IMR-90 (cell line): ENCODE measurements at regions not wholly inside any gene's neighbourhood (a gene's known extent, or its start where the extent isn't known, plus 50 kb on each side); places are given as distances from the start of the nearest gene placed in this dataset.

ENCODE experiments used
- ATAC-seq: fragments of 200-7000 bp; cut with Tn5 transposase; 2 replicates; pipeline ENCODE4 v1.9.1; 2020; ENCODE audit warnings: low read depth, mild to moderate bottlenecking, moderate library complexity
- BruUV-seq: library from RNA; stranded (reverse); fragments of 400-500 nt; replicated peaks from 2 replicates; lab custom pipeline; 2021; lab: Mats Ljungman, UMichigan
- CTCF ChIA-PET: fragments of 300-600 bp; formaldehyde crosslinking; extraction: SDS; loops from one replicate; lab custom pipeline; 2021; ENCODE audit warnings: antibody characterized with exemption; lab: Yijun Ruan, JAX
- POLR2A ChIA-PET: fragments of 300-600 bp; sonication (Branson Sonifier 250); formaldehyde crosslinking; loops from one replicate; lab custom pipeline; 2022; ENCODE audit warnings: antibody characterized with exemption; ENCODE audit not compliant: unreplicated experiment; lab: Charles Lee
- DNase-seq: peaks from one replicate; pipeline ENCODE4 v3.0.0; 2013
- H2AFZ ChIP-seq: replicated peaks from 2 replicates; pipeline ENCODE3; 2013; ENCODE audit warnings: low read length, mild to moderate bottlenecking; ENCODE audit not compliant: poor library complexity
- H2AK5ac ChIP-seq: 2 replicates; pipeline ENCODE4 v1.6.1; 2013; ENCODE audit warnings: low read depth, low read length, inconsistent platforms
- H2AK9ac ChIP-seq: replicated peaks from 2 replicates; pipeline ENCODE3; 2013; ENCODE audit warnings: mild to moderate bottlenecking, low read depth, low read length, moderate library complexity; ENCODE audit not compliant: poor library complexity
- H2BK120ac ChIP-seq: 2 replicates; pipeline ENCODE4 v1.6.1; 2013; ENCODE audit warnings: low read depth, low read length, inconsistent platforms
- H2BK15ac ChIP-seq: 3 replicates; pipeline ENCODE4 v1.6.1; 2013; ENCODE audit warnings: low read depth, low read length, inconsistent platforms
- H2BK20ac ChIP-seq: 2 replicates; pipeline ENCODE4 v1.6.1; 2013; ENCODE audit warnings: low read depth, mild to moderate bottlenecking, inconsistent platforms, low read length, moderate library complexity
- H2BK5ac ChIP-seq: 2 replicates; pipeline ENCODE4 v1.6.1; 2013; ENCODE audit warnings: mild to moderate bottlenecking, low read depth, low read length, inconsistent platforms; ENCODE audit not compliant: poor library complexity, severe bottlenecking
- H3K14ac ChIP-seq: replicated peaks from 2 replicates; pipeline ENCODE4 v1.6.1; 2013; ENCODE audit warnings: low read depth, low read length, inconsistent platforms
- H3K18ac ChIP-seq: 2 replicates; pipeline ENCODE4 v1.6.1; 2013; ENCODE audit warnings: low read depth, low read length, control low read depth
- H3K23ac ChIP-seq: 2 replicates; pipeline ENCODE4 v1.6.1; 2013; ENCODE audit warnings: low read depth, low read length, inconsistent platforms
- H3K27ac ChIP-seq: 2 replicates; pipeline ENCODE4 v1.5.1; 2013; ENCODE audit warnings: mild to moderate bottlenecking, control low read depth, low read length; ENCODE audit not compliant: insufficient read depth
- H3K27me3 ChIP-seq: 2 replicates; pipeline ENCODE4 v1.6.1; 2013; ENCODE audit warnings: low read length; ENCODE audit not compliant: control insufficient read depth, insufficient read depth
- H3K36me3 ChIP-seq: 2 replicates; pipeline ENCODE4 v1.6.1; 2013; ENCODE audit warnings: low read length, mixed read lengths; ENCODE audit not compliant: control insufficient read depth, insufficient read depth
- H3K4ac ChIP-seq: 2 replicates; pipeline ENCODE4 v1.6.1; 2013; ENCODE audit warnings: low read depth, low read length, inconsistent platforms
- H3K4me1 ChIP-seq: 2 replicates; pipeline ENCODE4 v1.6.1; 2013; ENCODE audit warnings: low read length, mixed read lengths; ENCODE audit not compliant: control insufficient read depth, insufficient read depth
- H3K4me2 ChIP-seq: 2 replicates; pipeline ENCODE4 v1.6.1; 2013; ENCODE audit warnings: low read depth, mild to moderate bottlenecking, control low read depth, low read length, moderate library complexity
- H3K4me3 ChIP-seq: 2 replicates; pipeline ENCODE4 v1.5.1; 2013; ENCODE audit warnings: low read depth, mild to moderate bottlenecking, control low read depth, low read length, moderate library complexity; ENCODE audit not compliant: insufficient read depth
- H3K56ac ChIP-seq: 2 replicates; pipeline ENCODE4 v1.6.1; 2013; ENCODE audit warnings: low read length, inconsistent platforms; ENCODE audit not compliant: insufficient read depth; ENCODE audit errors: extremely low read depth
- H3K79me1 ChIP-seq, 2 experiments: 2 replicates each; pipeline ENCODE4 v1.6.1; 2013; ENCODE audit warnings: low read length in 2 of 2, inconsistent platforms in 1 of 2, low read depth in 1 of 2
- H3K9ac ChIP-seq: 2 replicates; pipeline ENCODE4 v1.6.1; 2013; ENCODE audit warnings: low read depth, low read length, control low read depth
- H3K9me1 ChIP-seq: 2 replicates; pipeline ENCODE4 v1.6.1; 2013; ENCODE audit warnings: low read length, inconsistent platforms; ENCODE audit not compliant: insufficient read depth
- H3K9me3 ChIP-seq: 2 replicates; pipeline ENCODE4 v1.6.1; 2013; ENCODE audit warnings: low read length; ENCODE audit not compliant: control insufficient read depth, insufficient read depth
- H4K20me1 ChIP-seq: 2 replicates; pipeline ENCODE4 v1.6.1; 2013; ENCODE audit warnings: low read length, inconsistent platforms; ENCODE audit not compliant: insufficient read depth
- H4K5ac ChIP-seq: 2 replicates; pipeline ENCODE4 v1.6.1; 2013; ENCODE audit warnings: mild to moderate bottlenecking, low read depth, low read length, control low read depth
- H4K8ac ChIP-seq, 2 experiments: 2 replicates each; pipeline ENCODE4 v1.6.1; 2013; ENCODE audit warnings: low read depth in 2 of 2, low read length in 2 of 2, control low read depth in 1 of 2, inconsistent platforms in 1 of 2
- H4K91ac ChIP-seq: 2 replicates; pipeline ENCODE4 v1.6.1; 2013; ENCODE audit warnings: low read depth, low read length, inconsistent platforms; ENCODE audit not compliant: insufficient read depth
- BHLHE40 ChIP-seq: fragments of 150-350 bp; IDR thresholded peaks from 2 replicates; pipeline ENCODE4 v1.6.1; 2016; ENCODE audit warnings: mild to moderate bottlenecking, low read depth, low read length
- CHD1 ChIP-seq: IDR thresholded peaks from 2 replicates; pipeline ENCODE4 v1.6.1; 2012; ENCODE audit warnings: low read depth, low read length, improper control_type of control experiment
- CTCF ChIP-seq: conservative IDR thresholded peaks from 2 replicates; pipeline ENCODE4 v1.5.1; 2012; ENCODE audit warnings: mild to moderate bottlenecking, low read depth, low read length, improper control_type of control experiment
- NFE2L2 ChIP-seq: fragments of 150-350 bp; IDR thresholded peaks from 2 replicates; pipeline ENCODE4 v1.6.1; 2016; ENCODE audit warnings: low read depth, mild to moderate bottlenecking, low read length
- POLR2A ChIP-seq: IDR thresholded peaks from 2 replicates; pipeline ENCODE4 v1.6.1; 2012; ENCODE audit warnings: mild to moderate bottlenecking, low read depth, low read length
- RAD21 ChIP-seq: IDR thresholded peaks from 2 replicates; pipeline ENCODE4 v1.6.1; 2012; ENCODE audit warnings: low read length, improper control_type of control experiment
- SMC3 ChIP-seq: fragments of 150-350 bp; IDR thresholded peaks from 2 replicates; pipeline ENCODE4 v1.6.1; 2016; ENCODE audit warnings: low read depth, mild to moderate bottlenecking, antibody characterized with exemption, low read length, moderate library complexity
- USF2 ChIP-seq: fragments of 150-350 bp; IDR thresholded peaks from 2 replicates; pipeline ENCODE4 v1.6.1; 2017; ENCODE audit warnings: mild to moderate bottlenecking, antibody characterized with exemption, low read length, low read depth
- WGBS, 2 experiments: methylation state at CpG; one replicate each; pipeline versions ENCODE4 v1.1.5 to v1.1.7; 2013; ENCODE audit warnings: missing lambda C conversion rate in 2 of 2; ENCODE audit not compliant: insufficient read length in 1 of 2; ENCODE audit errors: extremely low coverage in 2 of 2; 5-methylcytosine and 5-hydroxymethylcytosine counted together
- dilution Hi-C: fragments of 300-500 bp; cut with HindIII; formaldehyde crosslinking; loops from one replicate; pipeline ENCODE4 v1.14.3; 2018; ENCODE audit warnings: low sequenced_read_pairs; ENCODE audit not compliant: unreplicated experiment
- in situ Hi-C: fragments of 300-500 bp; cut with MboI; formaldehyde crosslinking; loops from 3 replicates; pipeline ENCODE4 v1.14.3; 2019; ENCODE audit warnings: low sequenced_read_pairs, inconsistent platforms, mixed read lengths
- intact Hi-C: fragments of 100-400 bp; cut with micrococcal nuclease; formaldehyde crosslinking; loops from 2 replicates; pipeline ENCODE4 v1.10.0; 2022

GRCh38 chr10:44167752-44168151 is 217.1 kb downstream of the CXCL12 start:
- H3K4me3 ChIP-seq: no peak overlapping the region
- DNase-seq: no peak
- TF ChIP-seq NFE2L2: no peak
- no peak for TF ChIP-seq CTCF
- no peak for TF ChIP-seq RAD21
- no peak for TF ChIP-seq USF2
- TF ChIP-seq CHD1: no peak
- TF ChIP-seq POLR2A: no peak
- TF ChIP-seq BHLHE40: no peak
- TF ChIP-seq SMC3: no peak
- no peaks in the 10 kb centered on the region for H3K4me1 ChIP-seq
- no peak overlapping the region for H2AK5ac ChIP-seq
- no peak overlapping the region for H3K56ac ChIP-seq
- dilution Hi-C loops: no loop called here
- no peak overlapping the region for H4K91ac ChIP-seq
- H4K5ac ChIP-seq: no peak overlapping the region
- H3K27ac ChIP-seq: no peak overlapping the region
- in situ Hi-C loops: no loop called here
- no TSS peak for BruUV-seq
- intact Hi-C loops: no loop called here
- H3K79me1 ChIP-seq: no peaks in the 10 kb centered on the region
- H2AK9ac ChIP-seq: no peak overlapping the region
- no peak overlapping the region for H2BK5ac ChIP-seq
- H3K9ac ChIP-seq: no peak overlapping the region
- no peaks in the 10 kb centered on the region for H3K9me1 ChIP-seq
- H4K8ac ChIP-seq: no peak overlapping the region
- H4K20me1 ChIP-seq: no peaks in the 10 kb centered on the region
- no peak overlapping the region for H3K18ac ChIP-seq
- H3K14ac ChIP-seq: no peak overlapping the region
- H3K4me2 ChIP-seq: no peak overlapping the region
- no peak overlapping the region for H3K23ac ChIP-seq
- H3K27me3 ChIP-seq: peaks cover 16% of the 10 kb centered on the region
- whole genome bisulfite sequencing, 2 experiments: 67% methylated on average over 3 of the region's 6 CpGs; no CpG with 5 or more reads in 1 of the 2 experiments
- no peak for ATAC-seq
- CTCF ChIA-PET: no interaction called here
- no peak overlapping the region for H2BK20ac ChIP-seq
- H3K36me3 ChIP-seq: no peaks in the 10 kb centered on the region
- no peak overlapping the region for H3K4ac ChIP-seq
- no peak overlapping the region for H2BK120ac ChIP-seq
- H2AFZ ChIP-seq: no peak overlapping the region
- POLR2A ChIA-PET: no interaction called here
- H2BK15ac ChIP-seq: no peak overlapping the region
- no peaks in the 10 kb centered on the region for H3K9me3 ChIP-seq
